Upper lobe of left lung (tissue), 6 donors: ENCODE measurements at regions not wholly inside any gene's neighbourhood (a gene's known extent, or its start where the extent isn't known, plus 50 kb on each side); places are given as distances from the start of the nearest gene placed in this dataset.

Experiments
- ATAC-seq, 2 donors: fragments of 200-7000 bp; cut with Tn5 transposase; one replicate each; pipeline ENCODE4 v1.9.1; 2022; ENCODE audit warnings: mild to moderate bottlenecking in 2 of 2, moderate library complexity in 2 of 2; ENCODE audit not compliant: low FRiP score in 2 of 2
- DNase-seq, 2 donors: peaks; one replicate each; pipeline ENCODE4 v3.0.0-alpha.2; 2019 to 2020
- H3K27ac ChIP-seq, 4 donors: fragments of 200-600 bp; sonication (generic); one replicate each; pipeline ENCODE4 v1.5.1; 2016 to 2019
- H3K27me3 ChIP-seq, 4 donors: fragments of 200-600 bp; sonication (generic); one replicate each; pipeline ENCODE4 v1.5.1; 2017 to 2019
- H3K36me3 ChIP-seq, 4 donors: fragments of 200-600 bp; sonication (generic); one replicate each; pipeline ENCODE4 v1.5.1; 2016 to 2019
- H3K4me1 ChIP-seq, 4 donors: fragments of 200-600 bp; sonication (generic); one replicate each; pipeline ENCODE4 v1.5.1; 2018 to 2019
- H3K4me3 ChIP-seq, 4 donors: fragments of 200-600 bp; sonication (generic); one replicate each; pipeline ENCODE4 v1.5.1; 2017 to 2019; ENCODE audit warnings: mild to moderate bottlenecking in 2 of 4, moderate library complexity in 1 of 4
- H3K9me3 ChIP-seq, 4 donors: fragments of 200-600 bp; sonication (generic); one replicate each; pipeline ENCODE4 v1.5.1; 2018 to 2019
- EP300 ChIP-seq, 4 donors: sonication (generic); formaldehyde crosslinking; IDR thresholded peaks; one replicate each; pipeline ENCODE4 v1.5.1; 2017; ENCODE audit warnings: antibody characterized with exemption in 4 of 4, control low read depth in 2 of 4
- POLR2A ChIP-seq, 4 donors: fragments of 450-650 bp; IDR thresholded peaks; one replicate each; pipeline ENCODE4 v1.5.1; 2016 to 2017; ENCODE audit warnings: antibody characterized with exemption in 4 of 4, mild to moderate bottlenecking in 2 of 4
- POLR2AphosphoS5 ChIP-seq, 2 donors: sonication (generic); formaldehyde crosslinking; IDR thresholded peaks; one replicate each; pipeline ENCODE4 v1.5.1; 2017; ENCODE audit warnings: antibody characterized with exemption in 2 of 2
- WGBS, 2 donors: methylation state at CpG; one replicate each; pipeline ENCODE4 v1.1.5; 2017 to 2018; 5-methylcytosine and 5-hydroxymethylcytosine counted together
- TF ChIP-seq, protein P1 (sequence below), 6 experiments: fragments of 450-650 bp in 4 of 6; fragments of 200-600 bp in 2 of 6; sonication (generic) in 2 of 6; IDR thresholded peaks; one replicate each; pipeline ENCODE4 v1.5.1; 2016 to 2019; ENCODE audit warnings: antibody characterized with exemption in 6 of 6
- donor health status: DM: no; HTN: no; CAD: no; lungs with moderate emphysema.
- donor health status: DM: no; HTN: yes; CAD: no; lungs with severe emphysema.

DNA sequence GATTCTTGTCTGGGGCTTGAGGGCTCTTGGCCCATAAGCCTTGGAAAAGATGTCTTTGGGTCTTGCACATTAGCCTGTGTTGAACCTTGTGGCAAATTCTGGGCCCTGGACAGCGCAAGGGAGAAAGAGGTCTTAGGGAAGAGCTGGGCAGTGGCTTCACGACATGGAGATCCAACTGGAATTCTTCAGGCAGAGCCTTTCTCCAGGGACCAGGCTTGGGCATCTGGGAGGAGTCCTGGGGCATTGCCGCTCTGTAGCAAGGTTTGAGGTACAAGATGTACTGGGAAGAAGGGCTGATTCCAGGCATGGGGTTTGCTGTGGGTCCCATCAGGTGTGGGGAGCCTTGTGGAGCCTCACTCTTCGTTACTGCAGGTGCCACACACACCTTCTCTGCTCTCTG is 104.0 kb upstream of the ACTRT1 start:
- H3K27ac ChIP-seq = no peak overlapping the region
- no peaks in the 10 kb centered on the region for H3K36me3 ChIP-seq
- peaks cover 0 to 11% (median 0%) of the 10 kb centered on the region in 4 donors for H3K9me3 ChIP-seq
- DNase-seq (no peak), ATAC-seq (no peak)
- TF ChIP-seq POLR2A (IDR thresholded peaks at IDR 0.05) = no peak
- TF ChIP-seq, protein P1, sequence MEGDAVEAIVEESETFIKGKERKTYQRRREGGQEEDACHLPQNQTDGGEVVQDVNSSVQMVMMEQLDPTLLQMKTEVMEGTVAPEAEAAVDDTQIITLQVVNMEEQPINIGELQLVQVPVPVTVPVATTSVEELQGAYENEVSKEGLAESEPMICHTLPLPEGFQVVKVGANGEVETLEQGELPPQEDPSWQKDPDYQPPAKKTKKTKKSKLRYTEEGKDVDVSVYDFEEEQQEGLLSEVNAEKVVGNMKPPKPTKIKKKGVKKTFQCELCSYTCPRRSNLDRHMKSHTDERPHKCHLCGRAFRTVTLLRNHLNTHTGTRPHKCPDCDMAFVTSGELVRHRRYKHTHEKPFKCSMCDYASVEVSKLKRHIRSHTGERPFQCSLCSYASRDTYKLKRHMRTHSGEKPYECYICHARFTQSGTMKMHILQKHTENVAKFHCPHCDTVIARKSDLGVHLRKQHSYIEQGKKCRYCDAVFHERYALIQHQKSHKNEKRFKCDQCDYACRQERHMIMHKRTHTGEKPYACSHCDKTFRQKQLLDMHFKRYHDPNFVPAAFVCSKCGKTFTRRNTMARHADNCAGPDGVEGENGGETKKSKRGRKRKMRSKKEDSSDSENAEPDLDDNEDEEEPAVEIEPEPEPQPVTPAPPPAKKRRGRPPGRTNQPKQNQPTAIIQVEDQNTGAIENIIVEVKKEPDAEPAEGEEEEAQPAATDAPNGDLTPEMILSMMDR (IDR thresholded peaks at IDR 0.05) = no peak
- TF ChIP-seq POLR2AphosphoS5 (IDR thresholded peaks at IDR 0.05) = no peak
- no peak for TF ChIP-seq EP300 (IDR thresholded peaks at IDR 0.05)
- no peak overlapping the region for H3K4me3 ChIP-seq
- H3K4me1 ChIP-seq = no peaks in the 10 kb centered on the region
- no peaks in the 10 kb centered on the region for H3K27me3 ChIP-seq
- 62 to 71% methylated on average over 2 to 4 of the region's 4 CpGs for WGBS, 2 donors

- TF ChIP-seq POLR2A (IDR thresholded peaks at IDR 0.05) (no peak), POLR2AphosphoS5 (IDR thresholded peaks at IDR 0.05) (no peak), EP300 (IDR thresholded peaks at IDR 0.05) (no peak)
- TF ChIP-seq, protein P1 (IDR thresholded peaks at IDR 0.05) = no peak
- H3K27me3 ChIP-seq = no peaks in the 10 kb centered on the region
- H3K4me1 ChIP-seq = no peaks in the 10 kb centered on the region
- H3K27ac ChIP-seq = no peak overlapping the region
- H3K36me3 ChIP-seq = no peaks in the 10 kb centered on the region
- H3K4me3 ChIP-seq = no peak overlapping the region
- ATAC-seq (no peak), DNase-seq (no peak)
- no peaks in the 10 kb centered on the region for H3K9me3 ChIP-seq
- WGBS, 2 donors = 82 to 89% methylated on average over 3 of the region's 3 CpGs
These were observed 90.5 kb upstream of the ACTRT1 start for GRCh38 chrX:128142745-128143144.

DNA sequence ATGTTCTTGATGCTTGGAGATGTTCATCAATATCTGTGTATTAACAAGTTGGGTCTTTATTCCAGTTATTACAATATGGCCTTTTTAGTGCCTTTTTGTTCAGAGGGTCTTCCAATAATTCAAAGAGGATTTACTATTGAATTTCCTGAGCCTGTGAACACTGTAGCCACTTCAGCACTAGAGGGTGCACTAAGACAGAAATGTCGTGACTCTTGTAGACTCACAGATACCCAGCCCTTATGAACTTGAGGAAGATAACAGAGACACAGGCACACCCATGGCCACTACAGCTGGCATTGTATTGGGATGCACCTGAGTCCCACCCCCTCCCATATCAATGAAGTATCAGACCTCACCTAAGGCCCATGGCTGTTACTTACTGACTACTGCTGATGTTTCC is 54.4 kb upstream of the ACTRT1 start:
- ATAC-seq = no peak

GRCh38 chrX:128105659-128106058 is 53.5 kb upstream of the ACTRT1 start:
- Histone ChIP-seq H3K9me3 (no peaks in the 10 kb centered on the region), H3K27me3 (no peaks in the 10 kb centered on the region), H3K36me3 (no peaks in the 10 kb centered on the region), H3K4me1 (no peaks in the 10 kb centered on the region), H3K4me3 (no peak overlapping the region), H3K27ac (no peak overlapping the region)
- no peak for DNase-seq
- no peak for TF ChIP-seq POLR2A (IDR thresholded peaks at IDR 0.05)
- no peak for ATAC-seq

More for the DNA sequence above, 54.4 kb upstream of the ACTRT1 start:
- no peak for DNase-seq
- no peaks in the 10 kb centered on the region for H3K36me3 ChIP-seq
- H3K27me3 ChIP-seq = no peaks in the 10 kb centered on the region
- no peak overlapping the region for H3K27ac ChIP-seq
- H3K4me1 ChIP-seq = no peaks in the 10 kb centered on the region
- H3K9me3 ChIP-seq = no peaks in the 10 kb centered on the region
- 11% methylated on average over 1 of the region's 1 CpG; no CpG with 5 or more reads in 1 of the 2 donors for WGBS, 2 donors
- H3K4me3 ChIP-seq = no peak overlapping the region
- TF ChIP-seq, protein P1 (IDR thresholded peaks at IDR 0.05) = no peak
- TF ChIP-seq POLR2A (IDR thresholded peaks at IDR 0.05) = no peak
- TF ChIP-seq EP300 (IDR thresholded peaks at IDR 0.05) = no peak
- TF ChIP-seq POLR2AphosphoS5 (IDR thresholded peaks at IDR 0.05) = no peak
